Ishikawa (cell line): ENCODE measurements at regions not wholly inside any gene's neighbourhood (a gene's known extent, or its start where the extent isn't known, plus 50 kb on each side); places are given as distances from the start of the nearest gene placed in this dataset.

Source experiments
- CREB1 ChIP-seq: IDR thresholded peaks from 2 replicates; pipeline ENCODE4 v1.6.1; 2012; ENCODE audit warnings: low read depth
- EGR1 ChIP-seq: IDR thresholded peaks from 2 replicates; pipeline ENCODE4 v1.6.1; 2012
- EP300 ChIP-seq: IDR thresholded peaks from 2 replicates; pipeline ENCODE4 v1.6.1; 2012; ENCODE audit warnings: borderline replicate concordance
- FOXM1 ChIP-seq: IDR thresholded peaks from 2 replicates; pipeline ENCODE4 v1.6.1; 2012; ENCODE audit warnings: low read depth, borderline replicate concordance
- MAX ChIP-seq: IDR thresholded peaks from 2 replicates; pipeline ENCODE4 v1.6.1; 2012
- NFIC ChIP-seq: IDR thresholded peaks from 2 replicates; pipeline ENCODE4 v1.6.1; 2012
- RAD21 ChIP-seq: IDR thresholded peaks from 2 replicates; pipeline ENCODE4 v1.6.1; 2012; ENCODE audit warnings: low read depth
- REST ChIP-seq: IDR thresholded peaks from 2 replicates; pipeline ENCODE4 v1.6.1; 2012; ENCODE audit warnings: low read depth, mild to moderate bottlenecking
- TAF1 ChIP-seq: IDR thresholded peaks from 2 replicates; pipeline ENCODE4 v1.6.1; 2012; ENCODE audit warnings: low read depth, mild to moderate bottlenecking
- TEAD4 ChIP-seq: IDR thresholded peaks from 2 replicates; pipeline ENCODE4 v1.6.1; 2012
- USF1 ChIP-seq: IDR thresholded peaks from 2 replicates; pipeline ENCODE4 v1.6.1; 2012
- YY1 ChIP-seq: IDR thresholded peaks from 2 replicates; pipeline ENCODE4 v1.6.1; 2012; ENCODE audit warnings: low read depth

DNA sequence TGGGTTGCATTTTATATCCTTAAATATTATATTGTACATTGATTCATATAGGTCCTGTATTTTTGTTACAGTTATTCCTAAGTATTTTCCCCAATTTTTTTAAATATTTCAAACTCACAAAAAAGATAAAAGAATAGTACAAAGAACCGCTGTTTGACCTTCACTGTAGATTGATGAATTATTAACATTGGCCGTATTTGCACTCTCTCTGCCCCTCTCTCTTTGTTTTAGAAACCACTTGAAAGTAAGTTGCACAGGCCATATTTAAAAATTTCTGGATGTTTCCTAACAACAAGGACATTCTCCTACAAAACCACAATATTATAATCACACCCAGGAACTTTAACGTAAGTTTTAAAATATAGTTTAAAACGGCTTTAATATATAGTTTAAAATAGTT lies 72.0 kb upstream of the DUSP22 start:
- TF ChIP-seq YY1: no peak
- TF ChIP-seq MAX: no peak
- TF ChIP-seq EGR1: no peak
- no peak for TF ChIP-seq EP300
- no peak for TF ChIP-seq REST
- no peak for TF ChIP-seq CREB1
- TF ChIP-seq FOXM1: no peak
- no peak for TF ChIP-seq TAF1
- no peak for TF ChIP-seq RAD21
- TF ChIP-seq NFIC: no peak
- no peak for TF ChIP-seq TEAD4
- TF ChIP-seq USF1: no peak
